HepG2 (cell line): ENCODE measurements at regions not wholly inside any gene's neighbourhood (a gene's known extent, or its start where the extent isn't known, plus 50 kb on each side); places are given as distances from the start of the nearest gene placed in this dataset.
A peak's percentile ranks its signal among the peaks of the same experiment; 100 is the strongest.

Experiments used
- ATM ChIP-seq: fragments of 450-650 bp; IDR thresholded peaks from 2 replicates; pipeline ENCODE4 v1.7.1; 2017; ENCODE audit warnings: mild to moderate bottlenecking, borderline replicate concordance
- BCLAF1 ChIP-seq: fragments of 450-650 bp; IDR thresholded peaks from 2 replicates; pipeline ENCODE4 v1.6.1; 2017; ENCODE audit warnings: mild to moderate bottlenecking
- FOSL2 ChIP-seq: sonication (generic); formaldehyde crosslinking; IDR thresholded peaks from 2 replicates; pipeline ENCODE4 v1.4.0; 2020; ENCODE audit warnings: missing genetic modification reagents
- GTF2F1 ChIP-seq: fragments of 150-350 bp; IDR thresholded peaks from 2 replicates; pipeline ENCODE4 v1.6.1; 2014; ENCODE audit warnings: low read length
- MAFG ChIP-seq: sonication (generic); formaldehyde crosslinking; IDR thresholded peaks from 2 replicates; pipeline ENCODE4 v1.5.1; 2020; ENCODE audit warnings: mild to moderate bottlenecking, missing genetic modification reagents
- MAZ ChIP-seq, 2 experiments: sonication (generic) in 1 of 2; formaldehyde crosslinking in 1 of 2; IDR thresholded peaks; 2 replicates each; pipeline versions ENCODE4 v1.5.0 to v1.6.1; 2012 to 2020; ENCODE audit warnings: low read depth in 2 of 2, mild to moderate bottlenecking in 2 of 2, borderline replicate concordance in 1 of 2, improper control_type of control experiment in 1 of 2, low read length in 1 of 2, missing genetic modification reagents in 1 of 2, moderate library complexity in 1 of 2
- MIER3 ChIP-seq: IDR thresholded peaks from 2 replicates; pipeline ENCODE4 v1.6.1; 2016; ENCODE audit warnings: missing compliant biosample characterization, borderline replicate concordance
- PBX3 ChIP-seq: sonication (generic); formaldehyde crosslinking; IDR thresholded peaks from 2 replicates; pipeline ENCODE4 v1.8.1; 2023; ENCODE audit warnings: missing genetic modification reagents, inconsistent platforms, borderline replicate concordance
- PHF20 ChIP-seq: sonication (generic); formaldehyde crosslinking; IDR thresholded peaks from 2 replicates; pipeline ENCODE4 v1.5.0; 2020; ENCODE audit warnings: mild to moderate bottlenecking, missing genetic modification reagents
- PITX1 ChIP-seq: sonication (generic); formaldehyde crosslinking; IDR thresholded peaks from 2 replicates; pipeline ENCODE4 v1.5.1; 2020; ENCODE audit warnings: mild to moderate bottlenecking, missing genetic modification reagents
- RORA ChIP-seq: sonication (generic); formaldehyde crosslinking; IDR thresholded peaks from 2 replicates; pipeline ENCODE4 v1.5.0; 2020; ENCODE audit warnings: mild to moderate bottlenecking, missing genetic modification reagents, moderate library complexity
- ZBTB34 ChIP-seq: sonication (generic); formaldehyde crosslinking; IDR thresholded peaks from 2 replicates; pipeline ENCODE4 v1.8.0; 2022; ENCODE audit warnings: mild to moderate bottlenecking, missing genetic modification reagents
- ZHX2 ChIP-seq, 2 experiments: sonication (generic) in 1 of 2; formaldehyde crosslinking in 1 of 2; IDR thresholded peaks; 2 replicates each; pipeline versions ENCODE4 v1.6.1 to v1.9.0; 2014 to 2022; ENCODE audit warnings: antibody characterized with exemption in 1 of 2, borderline replicate concordance in 1 of 2, inconsistent platforms in 1 of 2, low read depth in 1 of 2, missing genetic modification reagents in 1 of 2
- ZMYM2 ChIP-seq: sonication (generic); formaldehyde crosslinking; IDR thresholded peaks from 2 replicates; pipeline ENCODE4 v1.8.0; 2022; ENCODE audit warnings: mild to moderate bottlenecking, missing genetic modification reagents
- ZNF362 ChIP-seq: sonication (generic); formaldehyde crosslinking; IDR thresholded peaks from 2 replicates; pipeline ENCODE4 v1.4.0; 2020; ENCODE audit warnings: missing genetic modification reagents, mild to moderate bottlenecking, borderline replicate concordance
- ZNF652 ChIP-seq: IDR thresholded peaks from 2 replicates; pipeline ENCODE4 v1.6.1; 2016; ENCODE audit warnings: low read depth, borderline replicate concordance

GRCh38 chr17:72403713-72404209 is 282.9 kb downstream of the SOX9 start (continued):
- TF ChIP-seq ATM: no peak
- TF ChIP-seq PBX3 (CRISPR knock-in tag): no peak
- TF ChIP-seq MIER3 (CRISPR knock-in tag): peak; percentile 91
- TF ChIP-seq PITX1 (CRISPR knock-in tag): peak; percentile 96
- TF ChIP-seq RORA (CRISPR knock-in tag): no peak
- TF ChIP-seq BCLAF1: no peak
- peak; percentile 90 for TF ChIP-seq ZNF652 (CRISPR knock-in tag)
- peak; percentile 87 for TF ChIP-seq FOSL2 (CRISPR knock-in tag)
- TF ChIP-seq PHF20 (CRISPR knock-in tag): peak; percentile 46; the same call in 1 of the 2 replicates
- TF ChIP-seq MAZ (IDR thresholded peaks at IDR 0.05; ENCODE audit: borderline replicate concordance, low read depth, low read length): peak; percentile 51; the same call in 1 of the 2 replicates
- TF ChIP-seq MAZ (CRISPR knock-in tag; IDR thresholded peaks at IDR 0.05; ENCODE audit: low read depth): peak; percentile 81; the same call in 1 of the 2 replicates
- TF ChIP-seq ZHX2 (IDR thresholded peaks at IDR 0.05; ENCODE audit: low read depth): 0 out of 2 replicates have a peak, but pooled peaks have one; percentile 59
- no peak for TF ChIP-seq ZHX2 (CRISPR knock-in tag; IDR thresholded peaks at IDR 0.05; ENCODE audit: borderline replicate concordance)
- TF ChIP-seq ZBTB34 (CRISPR knock-in tag): peak; percentile 89
- peak; percentile 86 for TF ChIP-seq ZNF362 (CRISPR knock-in tag)
- no peak for TF ChIP-seq GTF2F1
- TF ChIP-seq MAFG (CRISPR knock-in tag): no peak
- TF ChIP-seq ZMYM2 (CRISPR knock-in tag): peak; percentile 86; the same call in 1 of the 2 replicates
